Neuronal stem cell (in vitro differentiated cells): ENCODE measurements at regions not wholly inside any gene's neighbourhood (a gene's known extent, or its start where the extent isn't known, plus 50 kb on each side); places are given as distances from the start of the nearest gene placed in this dataset.

Experiments used
- DNase-seq: peaks from one replicate; pipeline ENCODE4 v3.0.0-alpha.2; 2013; ENCODE audit warnings: low spot score
- H2AFZ ChIP-seq: one replicate; pipeline ENCODE4 v1.6.1; 2013; ENCODE audit warnings: mild to moderate bottlenecking, low read length, inconsistent platforms
- H2AK5ac ChIP-seq: 2 replicates; pipeline ENCODE4 v1.6.1; 2013; ENCODE audit warnings: low read depth, mild to moderate bottlenecking, inconsistent platforms, low read length, moderate library complexity, mixed read lengths
- H2BK120ac ChIP-seq: 2 replicates; pipeline ENCODE4 v1.6.1; 2013; ENCODE audit warnings: low read depth, mild to moderate bottlenecking, inconsistent platforms, low read length, moderate library complexity, mixed read lengths
- H2BK12ac ChIP-seq: one replicate; pipeline ENCODE4 v1.6.1; 2013; ENCODE audit warnings: low read length, inconsistent platforms
- H2BK15ac ChIP-seq: 2 replicates; pipeline ENCODE4 v1.6.1; 2013; ENCODE audit warnings: mild to moderate bottlenecking, low read length, inconsistent platforms, mixed read lengths
- H2BK5ac ChIP-seq: one replicate; pipeline ENCODE4 v1.6.1; 2013; ENCODE audit warnings: inconsistent platforms, mild to moderate bottlenecking, low read length, moderate library complexity
- H3K14ac ChIP-seq: one replicate; pipeline ENCODE4 v1.6.1; 2013; ENCODE audit warnings: low read length, inconsistent platforms
- H3K18ac ChIP-seq: 2 replicates; pipeline ENCODE4 v1.6.1; 2013; ENCODE audit warnings: low read length, inconsistent platforms
- H3K23ac ChIP-seq: 2 replicates; pipeline ENCODE4 v1.6.1; 2013; ENCODE audit warnings: low read depth, mild to moderate bottlenecking, mixed read lengths, low read length, inconsistent platforms; ENCODE audit not compliant: poor library complexity
- H3K27ac ChIP-seq: replicated peaks from 3 replicates; pipeline ENCODE4 v1.5.1; 2013; ENCODE audit warnings: low read length, inconsistent platforms
- H3K27me3 ChIP-seq, 3 experiments: 2 replicates each; pipeline ENCODE4 v1.6.1; 2013; ENCODE audit warnings: low read length in 3 of 3, mild to moderate bottlenecking in 2 of 3, inconsistent platforms in 1 of 3, low read depth in 1 of 3, mixed read lengths in 1 of 3, moderate library complexity in 1 of 3; ENCODE audit not compliant: control insufficient read depth in 3 of 3, insufficient read depth in 3 of 3
- H3K36me3 ChIP-seq, 2 donors: replicated peaks in 1 of 2; 2 replicates each; pipeline ENCODE4 v1.6.1; 2013; ENCODE audit warnings: low read length in 2 of 2; ENCODE audit not compliant: control insufficient read depth in 2 of 2, insufficient read depth in 2 of 2
- H3K4ac ChIP-seq: 2 replicates; pipeline ENCODE4 v1.6.1; 2013; ENCODE audit warnings: inconsistent platforms, mild to moderate bottlenecking, low read length, moderate library complexity
- H3K4me1 ChIP-seq, 2 donors: 1 replicate in 1 of 2; 2 replicates in 1 of 2; pipeline ENCODE4 v1.6.1; 2013; ENCODE audit warnings: low read length in 2 of 2, low read depth in 1 of 2; ENCODE audit not compliant: control insufficient read depth in 2 of 2, insufficient read depth in 1 of 2
- H3K4me2 ChIP-seq: one replicate; pipeline ENCODE4 v1.6.1; 2013; ENCODE audit warnings: mild to moderate bottlenecking, low read length, inconsistent platforms; ENCODE audit not compliant: insufficient read depth, poor library complexity, severe bottlenecking
- H3K4me3 ChIP-seq, 2 donors: 2 replicates each; pipeline ENCODE4 v1.5.1; 2013; ENCODE audit warnings: low read length in 2 of 2, mild to moderate bottlenecking in 2 of 2, inconsistent platforms in 1 of 2, moderate library complexity in 1 of 2
- H3K79me1 ChIP-seq: one replicate; pipeline ENCODE4 v1.6.1; 2013; ENCODE audit warnings: low read depth, mild to moderate bottlenecking, inconsistent platforms, low read length, moderate library complexity
- H3K9ac ChIP-seq: one replicate; pipeline ENCODE4 v1.6.1; 2013; ENCODE audit warnings: mild to moderate bottlenecking, low read depth, low read length, inconsistent platforms; ENCODE audit not compliant: poor library complexity
- H3K9me3 ChIP-seq, 2 donors: replicated peaks in 1 of 2; 2 replicates each; pipeline versions ENCODE3 to v1.6.1; 2013; ENCODE audit warnings: low read length in 2 of 2, mild to moderate bottlenecking in 2 of 2, inconsistent platforms in 1 of 2, low read depth in 1 of 2, mixed read lengths in 1 of 2, moderate library complexity in 1 of 2; ENCODE audit not compliant: control insufficient read depth in 2 of 2, insufficient read depth in 1 of 2
- H4K8ac ChIP-seq: one replicate; pipeline ENCODE4 v1.6.1; 2013; ENCODE audit warnings: low read depth, mild to moderate bottlenecking, inconsistent platforms, low read length, moderate library complexity
- H4K91ac ChIP-seq: one replicate; pipeline ENCODE4 v1.6.1; 2013; ENCODE audit warnings: low read length, low read depth, mild to moderate bottlenecking, inconsistent platforms; ENCODE audit not compliant: poor library complexity
- WGBS, 2 donors: extraction: QIAGEN DNeasy Blood & Tissue Kit; methylation state at CpG; one replicate each; pipeline ENCODE4 v1.1.7; 2013; ENCODE audit warnings: missing lambda C conversion rate in 2 of 2, mixed read lengths in 1 of 2; ENCODE audit not compliant: insufficient read length in 2 of 2, insufficient replicate concordance in 1 of 2; ENCODE audit errors: extremely low coverage in 2 of 2; 5-methylcytosine and 5-hydroxymethylcytosine counted together

GRCh38 chr11:92880381-92880780 lies 89.1 kb upstream of the MTNR1B start:
- Histone ChIP-seq H3K23ac (no peak overlapping the region), H3K4me2 (no peak overlapping the region), H2BK120ac (no peak overlapping the region), H4K8ac (no peak overlapping the region), H2BK12ac (no peak overlapping the region), H3K36me3 (peaks cover 10 to 70% of the 10 kb centered on the region in 2 donors), H3K9me3 (peaks cover 3 to 10% of the 10 kb centered on the region in 2 donors), H3K27ac (no peak overlapping the region), H3K79me1 (no peaks in the 10 kb centered on the region), H3K9ac (no peak overlapping the region), H3K27me3 (no peaks in the 10 kb centered on the region), H3K14ac (no peak overlapping the region), H2AK5ac (no peak overlapping the region), H2BK5ac (no peak overlapping the region), H3K18ac (no peak overlapping the region), H2AFZ (no peak overlapping the region), H3K4me1 (no peaks in the 10 kb centered on the region), H3K4me3 (no peak overlapping the region), H2BK15ac (no peak overlapping the region), H4K91ac (no peak overlapping the region), H3K4ac (no peak overlapping the region)
- WGBS, 2 donors = no CpG with 5 or more reads among the region's 3 CpGs
- DNase-seq = no peak

- H2BK120ac ChIP-seq = no peak overlapping the region
- no peak overlapping the region for H2AK5ac ChIP-seq
- no peak overlapping the region for H2BK12ac ChIP-seq
- no peak overlapping the region for H3K18ac ChIP-seq
- H4K91ac ChIP-seq = no peak overlapping the region
- no peaks in the 10 kb centered on the region for H3K79me1 ChIP-seq
- H2AFZ ChIP-seq = no peak overlapping the region
- H2BK15ac ChIP-seq = no peak overlapping the region
- no CpG with 5 or more reads among the region's 4 CpGs for WGBS, 2 donors
- no peak overlapping the region for H3K23ac ChIP-seq
- H3K14ac ChIP-seq = no peak overlapping the region
- H3K9ac ChIP-seq = no peak overlapping the region
- H2BK5ac ChIP-seq = no peak overlapping the region
- H3K4me1 ChIP-seq = no peaks in the 10 kb centered on the region
- H3K4me3 ChIP-seq = no peak overlapping the region
- H3K27ac ChIP-seq = no peak overlapping the region
- H3K4ac ChIP-seq = no peak overlapping the region
- H3K27me3 ChIP-seq = no peaks in the 10 kb centered on the region
- peaks cover 10 to 72% of the 10 kb centered on the region in 2 donors for H3K36me3 ChIP-seq
- H4K8ac ChIP-seq = no peak overlapping the region
- no peak overlapping the region for H3K4me2 ChIP-seq
- no peak for DNase-seq
- H3K9me3 ChIP-seq = peaks cover 3 to 10% of the 10 kb centered on the region in 2 donors
Measured at GRCh38 chr11:92881940-92882450, 87.5 kb upstream of the MTNR1B start.

- Histone ChIP-seq H4K91ac (no peak overlapping the region), H2BK5ac (peak overlapping the region; percentile 29), H3K27me3 (no peaks in the 10 kb centered on the region), H3K27ac (no peak overlapping the region), H3K4me2 (no peak overlapping the region), H3K23ac (no peak overlapping the region), H3K79me1 (no peaks in the 10 kb centered on the region), H2AFZ (no peak overlapping the region), H2BK120ac (no peak overlapping the region), H3K36me3 (peaks cover 10 to 79% of the 10 kb centered on the region in 2 donors), H3K9ac (peak overlapping the region; percentile 18), H4K8ac (no peak overlapping the region), H3K18ac (peak overlapping the region; percentile 6), H2BK15ac (no peak overlapping the region), H3K4me3 (no peak overlapping the region), H2BK12ac (no peak overlapping the region), H2AK5ac (no peak overlapping the region), H3K14ac (no peak overlapping the region), H3K9me3 (peaks cover 3 to 10% of the 10 kb centered on the region in 2 donors), H3K4me1 (no peaks in the 10 kb centered on the region), H3K4ac (no peak overlapping the region)
- no CpG with 5 or more reads among the region's 54 CpGs for WGBS, 2 donors
- no peak for DNase-seq
Measured at GRCh38 chr11:92882828-92883611, 86.4 kb upstream of the MTNR1B start.

GRCh38 chr11:92885600-92885999 lies 83.9 kb upstream of the MTNR1B start:
- Histone ChIP-seq H3K27ac (no peak overlapping the region), H3K18ac (no peak overlapping the region), H3K23ac (no peak overlapping the region), H3K4me3 (no peak overlapping the region), H2AFZ (no peak overlapping the region), H3K79me1 (no peaks in the 10 kb centered on the region), H2AK5ac (no peak overlapping the region), H3K14ac (no peak overlapping the region), H2BK12ac (no peak overlapping the region), H3K9me3 (peaks cover 5 to 10% of the 10 kb centered on the region in 2 donors), H3K4me2 (no peak overlapping the region), H3K4ac (no peak overlapping the region), H3K9ac (no peak overlapping the region), H2BK15ac (no peak overlapping the region), H3K4me1 (no peaks in the 10 kb centered on the region), H2BK120ac (no peak overlapping the region), H3K27me3 (no peaks in the 10 kb centered on the region), H4K91ac (no peak overlapping the region), H2BK5ac (no peak overlapping the region), H3K36me3 (peaks cover 12 to 97% of the 10 kb centered on the region in 2 donors), H4K8ac (no peak overlapping the region)
- DNase-seq = no peak
- no CpG with 5 or more reads among the region's 4 CpGs for WGBS, 2 donors
